ENCODE measurements at regions not wholly inside any gene's neighbourhood (a gene's known extent, or its start where the extent isn't known, plus 50 kb on each side); places are given as distances from the start of the nearest gene placed in this dataset.
"Not testable (repeated sequence)": the region's sequence is repeated elsewhere in the genome, so short reads cannot be mapped to it uniquely, and the experiment has no call there.

DNA sequence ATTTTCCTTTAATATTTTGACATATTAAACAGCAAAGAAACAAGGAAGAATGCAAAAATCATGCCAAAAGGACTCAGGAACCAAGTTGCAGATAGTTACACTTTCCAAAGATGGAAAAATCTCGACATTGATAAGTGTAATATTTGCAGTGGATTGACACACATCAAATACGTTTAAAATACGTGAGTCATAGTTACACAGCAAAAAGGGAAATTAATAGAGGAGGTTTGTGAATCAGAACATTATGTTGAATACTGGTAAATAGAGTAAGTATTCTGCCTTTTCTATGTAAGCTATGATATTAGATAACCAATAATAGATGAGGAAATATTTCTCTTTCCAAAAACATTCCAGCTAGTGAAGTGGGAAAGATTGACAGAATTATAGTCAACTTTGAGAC, 1761.3 kb upstream of the IGFBP7 start:
- H3K4me1 Mint-ChIP-seq: no peaks in the 10 kb centered on the region
- ATAC-seq (ENCODE audit: low read depth in 2 of 2): no peak
- no peaks in the 10 kb centered on the region for H3K27me3 Mint-ChIP-seq

DNA sequence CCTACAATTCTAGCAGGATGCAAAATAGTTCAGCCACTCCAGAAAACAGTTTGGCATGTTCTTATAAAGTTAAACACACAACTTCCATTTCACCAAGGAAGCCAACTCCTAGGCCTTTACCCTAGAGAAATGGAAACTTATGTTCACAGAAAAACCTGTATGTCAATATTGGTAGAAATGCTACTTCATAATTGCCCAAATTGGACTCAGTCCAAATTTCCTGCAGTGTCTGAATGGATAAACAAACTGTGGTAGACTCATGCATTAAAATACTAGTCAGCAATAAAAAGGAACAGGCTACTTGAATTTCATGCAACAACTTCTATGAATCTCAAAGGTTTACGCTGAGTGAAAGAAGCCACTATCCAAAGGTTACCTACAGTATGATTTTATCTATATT, 1738.8 kb upstream of the IGFBP7 start:
- no peaks in the 10 kb centered on the region for H3K4me1 Mint-ChIP-seq
- no peaks in the 10 kb centered on the region for H3K4me1 ChIP-seq (ENCODE audit: control insufficient read depth, insufficient read depth, low read length, poor library complexity, severe bottlenecking)
- no peaks in the 10 kb centered on the region for H3K36me3 Mint-ChIP-seq
- ATAC-seq (ENCODE audit: low read depth in 2 of 2) (no peak), DNase-seq (no peak)
- no peaks in the 10 kb centered on the region for H3K9me3 ChIP-seq (ENCODE audit: control insufficient read depth in 2 of 2, low read length in 2 of 2)
- H3K9me3 Mint-ChIP-seq: peaks cover 0 to 25% (median 7%) of the 10 kb centered on the region in 7 donors
- no peak overlapping the region for H3K4me3 Mint-ChIP-seq
- no peak overlapping the region for H3K27ac Mint-ChIP-seq
- H3K4me3 ChIP-seq (ENCODE audit: low read depth, low read length): no peak overlapping the region
- H3K27me3 Mint-ChIP-seq: no peaks in the 10 kb centered on the region
- no peaks in the 10 kb centered on the region for H3K27me3 ChIP-seq (ENCODE audit: control insufficient read depth, insufficient read depth, low read length)
- no peak overlapping the region for H3K27ac ChIP-seq (ENCODE audit: insufficient read depth, low read length, poor library complexity, severe bottlenecking)
- no peaks in the 10 kb centered on the region for H3K36me3 ChIP-seq (ENCODE audit: control insufficient read depth, insufficient read depth, low read length)

More for the DNA sequence above, 1761.3 kb upstream of the IGFBP7 start:
- H3K4me3 Mint-ChIP-seq: no peak overlapping the region
- no peaks in the 10 kb centered on the region for H3K36me3 Mint-ChIP-seq
- Histone ChIP-seq H3K4me1 (ENCODE audit: control insufficient read depth, insufficient read depth, low read length, poor library complexity, severe bottlenecking) (no peaks in the 10 kb centered on the region), H3K27me3 (ENCODE audit: control insufficient read depth, insufficient read depth, low read length) (no peaks in the 10 kb centered on the region), H3K9me3 (ENCODE audit: control insufficient read depth in 2 of 2, low read length in 2 of 2) (no peaks in the 10 kb centered on the region), H3K4me3 (ENCODE audit: low read depth, low read length) (no peak overlapping the region), H3K27ac (ENCODE audit: insufficient read depth, low read length, poor library complexity, severe bottlenecking) (no peak overlapping the region), H3K36me3 (ENCODE audit: control insufficient read depth, insufficient read depth, low read length) (no peaks in the 10 kb centered on the region)
- H3K27ac Mint-ChIP-seq: no peak overlapping the region
- no peak for DNase-seq
- H3K9me3 Mint-ChIP-seq: peaks cover 0 to 10% (median 5%) of the 10 kb centered on the region in 7 donors

DNA sequence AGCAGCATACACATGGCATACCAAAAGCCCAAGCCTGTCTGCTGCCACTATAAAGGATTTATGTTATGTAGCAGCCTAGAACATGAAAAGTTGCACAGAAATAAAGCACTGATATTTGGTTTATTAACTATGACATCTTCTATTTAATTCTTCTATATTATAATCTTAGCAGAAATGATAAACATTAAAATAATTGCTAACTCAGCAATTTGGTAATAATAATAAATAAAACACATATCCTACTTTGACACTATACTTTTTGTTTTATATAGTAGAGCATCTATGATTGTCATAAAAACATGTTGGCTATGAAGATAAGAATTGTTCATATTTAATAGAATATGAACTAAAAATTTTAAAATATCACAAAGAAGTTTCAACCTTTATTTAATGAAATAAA, 1733.3 kb upstream of the IGFBP7 start:
- no peaks in the 10 kb centered on the region for H3K36me3 ChIP-seq (ENCODE audit: control insufficient read depth, insufficient read depth, low read length)
- no peak overlapping the region for H3K27ac Mint-ChIP-seq
- no peak overlapping the region for H3K27ac ChIP-seq (ENCODE audit: insufficient read depth, low read length, poor library complexity, severe bottlenecking)
- H3K4me3 Mint-ChIP-seq: no peak overlapping the region
- H3K36me3 Mint-ChIP-seq: no peaks in the 10 kb centered on the region
- H3K4me1 Mint-ChIP-seq: no peaks in the 10 kb centered on the region
- no peak overlapping the region for H3K4me3 ChIP-seq (ENCODE audit: low read depth, low read length)
- no peaks in the 10 kb centered on the region for H3K4me1 ChIP-seq (ENCODE audit: control insufficient read depth, insufficient read depth, low read length, poor library complexity, severe bottlenecking)
- H3K27me3 ChIP-seq (ENCODE audit: control insufficient read depth, insufficient read depth, low read length): no peaks in the 10 kb centered on the region
- H3K9me3 Mint-ChIP-seq: peaks cover 0 to 42% (median 7%) of the 10 kb centered on the region in 7 donors
- ATAC-seq (ENCODE audit: low read depth in 2 of 2): no peak
- no peaks in the 10 kb centered on the region for H3K9me3 ChIP-seq (ENCODE audit: control insufficient read depth in 2 of 2, low read length in 2 of 2)
- DNase-seq: no peak
- H3K27me3 Mint-ChIP-seq: no peaks in the 10 kb centered on the region

DNA sequence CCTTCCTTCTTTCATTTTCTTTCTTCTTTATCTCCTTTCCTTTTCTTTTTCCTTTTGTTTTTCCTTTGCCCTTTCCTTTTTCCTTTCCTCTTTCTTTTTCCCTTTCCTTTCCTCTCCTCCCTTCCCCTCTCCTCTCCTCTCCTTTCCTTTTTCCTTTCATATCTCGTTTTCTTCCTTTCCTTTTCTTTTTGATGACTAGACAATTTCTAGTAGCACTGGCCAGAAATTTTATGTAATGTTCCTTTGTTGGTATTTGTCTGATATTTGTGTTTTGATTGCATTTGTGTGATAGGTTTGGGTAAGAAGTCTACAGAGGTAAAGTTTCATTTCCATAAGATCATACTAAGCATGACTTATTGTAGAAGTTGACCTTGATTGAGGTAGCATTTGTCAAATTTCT, 1722.9 kb upstream of the IGFBP7 start:
- H3K4me3 ChIP-seq (ENCODE audit: low read depth, low read length): no peak overlapping the region
- Mint-ChIP-seq H3K27me3 (no peaks in the 10 kb centered on the region), H3K4me1 (no peaks in the 10 kb centered on the region), H3K9me3 (peaks cover 0 to 16% (median 10%) of the 10 kb centered on the region in 7 donors), H3K27ac (no peak overlapping the region), H3K4me3 (no peak overlapping the region), H3K36me3 (no peaks in the 10 kb centered on the region)
- no peak for ATAC-seq (ENCODE audit: low read depth in 2 of 2)
- no peaks in the 10 kb centered on the region for H3K36me3 ChIP-seq (ENCODE audit: control insufficient read depth, insufficient read depth, low read length)
- H3K4me1 ChIP-seq (ENCODE audit: control insufficient read depth, insufficient read depth, low read length, poor library complexity, severe bottlenecking): no peaks in the 10 kb centered on the region
- H3K27me3 ChIP-seq (ENCODE audit: control insufficient read depth, insufficient read depth, low read length): no peaks in the 10 kb centered on the region
- peaks cover 0 to under 1% of the 10 kb centered on the region in 2 experiments for H3K9me3 ChIP-seq (ENCODE audit: control insufficient read depth in 2 of 2, low read length in 2 of 2)
- no peak for DNase-seq
- no peak overlapping the region for H3K27ac ChIP-seq (ENCODE audit: insufficient read depth, low read length, poor library complexity, severe bottlenecking)

DNA sequence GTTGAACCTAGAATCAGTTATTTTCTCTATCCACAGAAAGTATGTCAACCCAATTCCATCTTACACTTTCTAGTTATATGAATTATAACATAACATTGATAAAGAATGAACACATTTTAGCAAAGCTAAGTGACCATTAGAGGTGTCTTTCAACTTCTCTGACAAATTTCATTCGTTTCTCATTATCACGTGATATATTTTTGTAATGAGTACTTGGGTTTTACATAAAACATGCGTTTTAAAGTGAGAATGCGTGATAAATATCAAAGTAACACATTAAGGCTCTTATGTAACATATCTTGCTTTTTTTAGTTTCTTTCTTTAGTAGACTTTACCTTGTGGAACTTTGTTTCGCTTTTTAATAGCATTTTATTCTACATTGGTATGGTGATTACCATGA, 1715.1 kb upstream of the IGFBP7 start:
- Mint-ChIP-seq H3K9me3 (peaks cover 0 to 15% (median 6%) of the 10 kb centered on the region in 7 donors), H3K27ac (no peak overlapping the region), H3K36me3 (no peaks in the 10 kb centered on the region), H3K4me3 (no peak overlapping the region), H3K4me1 (no peaks in the 10 kb centered on the region), H3K27me3 (no peaks in the 10 kb centered on the region)
- Histone ChIP-seq H3K4me3 (ENCODE audit: low read depth, low read length) (no peak overlapping the region), H3K4me1 (ENCODE audit: control insufficient read depth, insufficient read depth, low read length, poor library complexity, severe bottlenecking) (no peaks in the 10 kb centered on the region), H3K27ac (ENCODE audit: insufficient read depth, low read length, poor library complexity, severe bottlenecking) (no peak overlapping the region), H3K36me3 (ENCODE audit: control insufficient read depth, insufficient read depth, low read length) (no peaks in the 10 kb centered on the region), H3K9me3 (ENCODE audit: control insufficient read depth in 2 of 2, low read length in 2 of 2) (peaks cover 0 to 13% of the 10 kb centered on the region in 2 experiments), H3K27me3 (ENCODE audit: control insufficient read depth, insufficient read depth, low read length) (no peaks in the 10 kb centered on the region)
- no peak for DNase-seq
- ATAC-seq (ENCODE audit: low read depth in 2 of 2): no peak

DNA sequence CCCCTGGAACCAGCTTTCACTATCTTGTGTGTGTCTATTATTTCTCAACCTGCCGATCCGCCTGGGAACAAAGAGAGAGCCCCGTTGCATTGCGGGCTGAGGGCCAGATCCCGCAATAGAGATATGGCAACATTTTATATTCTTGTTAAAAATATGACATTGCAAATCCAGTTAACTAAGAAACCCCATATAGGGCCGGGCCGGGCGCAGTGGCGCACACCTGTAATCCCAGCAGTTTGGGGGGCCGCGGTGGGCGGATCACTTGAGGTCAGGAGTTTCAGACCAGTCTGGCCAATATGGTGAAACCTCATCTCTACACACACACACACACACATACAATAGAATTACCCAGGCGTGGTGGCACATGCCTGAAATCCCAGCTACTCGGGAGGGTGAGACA, 1708.4 kb upstream of the IGFBP7 start:
- not testable (repeated sequence) for H3K27ac Mint-ChIP-seq; H3K27me3 ChIP-seq (ENCODE audit: control insufficient read depth, insufficient read depth, low read length); H3K4me3 Mint-ChIP-seq; H3K27ac ChIP-seq (ENCODE audit: insufficient read depth, low read length, poor library complexity, severe bottlenecking); H3K4me1 Mint-ChIP-seq; DNase-seq; H3K9me3 ChIP-seq (ENCODE audit: control insufficient read depth in 2 of 2, low read length in 2 of 2); H3K36me3 Mint-ChIP-seq; ATAC-seq (ENCODE audit: low read depth in 2 of 2); H3K4me1 ChIP-seq (ENCODE audit: control insufficient read depth, insufficient read depth, low read length, poor library complexity, severe bottlenecking); H3K4me3 ChIP-seq (ENCODE audit: low read depth, low read length); H3K36me3 ChIP-seq (ENCODE audit: control insufficient read depth, insufficient read depth, low read length); H3K27me3 Mint-ChIP-seq
- H3K9me3 Mint-ChIP-seq: peaks cover 1 to 18% (median 7%) of the 10 kb centered on the region in 7 donors

DNA sequence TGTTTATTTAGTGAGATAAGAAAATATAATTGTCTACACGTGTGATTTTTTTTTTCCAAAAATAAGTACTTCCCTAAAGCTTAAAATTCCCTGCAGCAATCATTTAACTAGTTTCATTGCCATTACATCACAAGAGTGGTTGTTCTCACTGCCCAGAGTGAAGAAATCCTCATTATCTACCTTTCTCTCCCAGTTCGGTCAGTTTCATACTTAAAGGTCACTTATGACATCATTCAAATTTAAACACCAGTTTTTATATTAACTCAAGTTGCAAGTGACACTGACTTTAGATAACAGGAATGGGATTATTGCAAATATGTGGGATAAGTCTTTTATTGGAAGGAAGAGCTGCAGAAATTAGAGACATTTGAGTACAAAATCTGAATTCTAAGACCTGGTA, 1699.8 kb upstream of the IGFBP7 start:
- Mint-ChIP-seq H3K4me1 (peaks cover 0 to 5% (median 0%) of the 10 kb centered on the region in 4 donors), H3K36me3 (no peaks in the 10 kb centered on the region), H3K4me3 (no peak overlapping the region), H3K9me3 (peaks cover 0 to 36% (median 10%) of the 10 kb centered on the region in 7 donors), H3K27ac (no peak overlapping the region), H3K27me3 (no peaks in the 10 kb centered on the region)
- H3K4me3 ChIP-seq (ENCODE audit: low read depth, low read length): no peak overlapping the region
- H3K36me3 ChIP-seq (ENCODE audit: control insufficient read depth, insufficient read depth, low read length): no peaks in the 10 kb centered on the region
- DNase-seq (no peak), ATAC-seq (ENCODE audit: low read depth in 2 of 2) (no peak)
- H3K27me3 ChIP-seq (ENCODE audit: control insufficient read depth, insufficient read depth, low read length): no peaks in the 10 kb centered on the region
- H3K9me3 ChIP-seq (ENCODE audit: control insufficient read depth in 2 of 2, low read length in 2 of 2): no peaks in the 10 kb centered on the region
- no peak overlapping the region for H3K27ac ChIP-seq (ENCODE audit: insufficient read depth, low read length, poor library complexity, severe bottlenecking)
- no peaks in the 10 kb centered on the region for H3K4me1 ChIP-seq (ENCODE audit: control insufficient read depth, insufficient read depth, low read length, poor library complexity, severe bottlenecking)

DNA sequence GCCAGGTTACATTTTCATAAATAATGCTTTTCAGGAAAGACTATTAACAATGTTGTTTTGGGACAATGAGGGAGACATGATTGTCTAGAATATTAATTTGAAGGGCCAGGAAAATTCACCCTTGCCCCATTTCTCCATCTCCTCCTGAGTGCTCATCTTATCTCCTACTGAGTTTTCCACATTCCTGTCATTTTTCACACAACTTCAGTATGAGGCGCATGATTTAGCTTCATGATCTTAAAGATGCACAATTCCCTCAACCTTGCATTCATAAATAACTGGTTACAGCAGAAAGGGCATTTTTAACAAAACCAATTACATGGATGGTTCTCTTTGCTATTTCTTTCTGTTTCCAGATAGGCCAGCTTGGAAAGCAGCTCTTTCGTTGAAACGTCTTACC, 1699.2 kb upstream of the IGFBP7 start:
- no peaks in the 10 kb centered on the region for H3K4me1 ChIP-seq (ENCODE audit: control insufficient read depth, insufficient read depth, low read length, poor library complexity, severe bottlenecking)
- no peaks in the 10 kb centered on the region for H3K9me3 ChIP-seq (ENCODE audit: control insufficient read depth in 2 of 2, low read length in 2 of 2)
- H3K27me3 Mint-ChIP-seq: no peaks in the 10 kb centered on the region
- H3K27ac Mint-ChIP-seq: no peak overlapping the region
- H3K27me3 ChIP-seq (ENCODE audit: control insufficient read depth, insufficient read depth, low read length): no peaks in the 10 kb centered on the region
- H3K36me3 ChIP-seq (ENCODE audit: control insufficient read depth, insufficient read depth, low read length): no peaks in the 10 kb centered on the region
- H3K9me3 Mint-ChIP-seq: peaks cover 0 to 35% (median 9%) of the 10 kb centered on the region in 7 donors
- H3K36me3 Mint-ChIP-seq: no peaks in the 10 kb centered on the region
- H3K27ac ChIP-seq (ENCODE audit: insufficient read depth, low read length, poor library complexity, severe bottlenecking): no peak overlapping the region
- no peak for ATAC-seq (ENCODE audit: low read depth in 2 of 2)
- no peak overlapping the region for H3K4me3 Mint-ChIP-seq
- no peak overlapping the region for H3K4me3 ChIP-seq (ENCODE audit: low read depth, low read length)
- peaks cover 0 to 5% (median 0%) of the 10 kb centered on the region in 4 donors for H3K4me1 Mint-ChIP-seq
- DNase-seq: no peak

Data from CD4-positive, CD25-positive, alpha-beta regulatory T cell (primary cell).